ENCODE measurements at regions not wholly inside any gene's neighbourhood (a gene's known extent, or its start where the extent isn't known, plus 50 kb on each side); places are given as distances from the start of the nearest gene placed in this dataset.

DNA sequence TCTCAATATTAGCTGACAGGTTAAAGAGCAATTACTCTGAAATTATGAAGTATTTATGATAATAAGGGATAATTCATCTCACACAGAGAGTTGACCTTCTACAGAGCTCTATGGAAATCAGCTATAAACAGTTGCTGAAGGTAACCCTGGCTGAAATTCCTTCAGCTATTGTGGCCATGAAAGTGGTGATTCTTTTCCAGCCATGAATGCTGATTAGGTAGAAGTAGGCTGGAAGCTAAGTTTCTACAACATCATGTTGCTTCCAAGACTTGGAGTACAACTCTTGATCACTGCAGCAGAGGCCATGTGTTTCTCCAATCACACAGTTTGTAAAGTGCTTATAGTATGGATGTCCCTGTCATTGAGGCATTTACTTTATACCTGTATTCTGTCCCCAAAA is 2128.9 kb downstream of the MRPL39 start:
- Histone ChIP-seq H3K4me3 (ENCODE audit: low read depth in 1 of 3, low read length in 3 of 3) (no peak overlapping the region), H3K4me1 (ENCODE audit: control insufficient read depth in 4 of 4, insufficient read depth in 4 of 4, low read length in 3 of 4) (no peaks in the 10 kb centered on the region), H3K9me3 (ENCODE audit: control insufficient read depth in 4 of 4, low read length in 3 of 4) (no peaks in the 10 kb centered on the region), H3K27ac (ENCODE audit: low read depth in 1 of 2, low read length in 2 of 2) (no peak overlapping the region), H3K9ac (ENCODE audit: low read depth in 1 of 2, low read length in 2 of 2) (no peak overlapping the region), H3K36me3 (ENCODE audit: control insufficient read depth in 4 of 4, insufficient read depth in 3 of 4, low read depth in 1 of 4, low read length in 3 of 4) (no peaks in the 10 kb centered on the region), H3K27me3 (ENCODE audit: control insufficient read depth in 4 of 4, insufficient read depth in 4 of 4, low read length in 3 of 4) (no peaks in the 10 kb centered on the region)
- no peak for DNase-seq (ENCODE audit: low spot score)
- TF ChIP-seq FOXA1 (IDR thresholded peaks at IDR 0.05) (no peak), GABPA (IDR thresholded peaks at IDR 0.05 in 1 of 2, conservative IDR thresholded peaks at IDR 0.05 in 1 of 2) (no peak), EGR1 (IDR thresholded peaks at IDR 0.05; ENCODE audit: low read depth in 2 of 2) (no peak), RXRA (IDR thresholded peaks at IDR 0.05) (no peak), YY1 (IDR thresholded peaks at IDR 0.05) (no peak), CTCF (IDR thresholded peaks at IDR 0.05; ENCODE audit: low read depth, low read length, missing input control) (no peak), RAD21 (IDR thresholded peaks at IDR 0.05) (no peak), HNF4G (IDR thresholded peaks at IDR 0.05) (no peak), FOXA2 (IDR thresholded peaks at IDR 0.05) (no peak), NR2F2 (IDR thresholded peaks at IDR 0.05) (no peak), HNF4A (conservative IDR thresholded peaks at IDR 0.05) (no peak), SP1 (IDR thresholded peaks at IDR 0.05) (no peak), TAF1 (conservative IDR thresholded peaks at IDR 0.05) (no peak), JUND (IDR thresholded peaks at IDR 0.05) (no peak), MAX (IDR thresholded peaks at IDR 0.05) (no peak)
- TF ChIP-seq, protein P1, sequence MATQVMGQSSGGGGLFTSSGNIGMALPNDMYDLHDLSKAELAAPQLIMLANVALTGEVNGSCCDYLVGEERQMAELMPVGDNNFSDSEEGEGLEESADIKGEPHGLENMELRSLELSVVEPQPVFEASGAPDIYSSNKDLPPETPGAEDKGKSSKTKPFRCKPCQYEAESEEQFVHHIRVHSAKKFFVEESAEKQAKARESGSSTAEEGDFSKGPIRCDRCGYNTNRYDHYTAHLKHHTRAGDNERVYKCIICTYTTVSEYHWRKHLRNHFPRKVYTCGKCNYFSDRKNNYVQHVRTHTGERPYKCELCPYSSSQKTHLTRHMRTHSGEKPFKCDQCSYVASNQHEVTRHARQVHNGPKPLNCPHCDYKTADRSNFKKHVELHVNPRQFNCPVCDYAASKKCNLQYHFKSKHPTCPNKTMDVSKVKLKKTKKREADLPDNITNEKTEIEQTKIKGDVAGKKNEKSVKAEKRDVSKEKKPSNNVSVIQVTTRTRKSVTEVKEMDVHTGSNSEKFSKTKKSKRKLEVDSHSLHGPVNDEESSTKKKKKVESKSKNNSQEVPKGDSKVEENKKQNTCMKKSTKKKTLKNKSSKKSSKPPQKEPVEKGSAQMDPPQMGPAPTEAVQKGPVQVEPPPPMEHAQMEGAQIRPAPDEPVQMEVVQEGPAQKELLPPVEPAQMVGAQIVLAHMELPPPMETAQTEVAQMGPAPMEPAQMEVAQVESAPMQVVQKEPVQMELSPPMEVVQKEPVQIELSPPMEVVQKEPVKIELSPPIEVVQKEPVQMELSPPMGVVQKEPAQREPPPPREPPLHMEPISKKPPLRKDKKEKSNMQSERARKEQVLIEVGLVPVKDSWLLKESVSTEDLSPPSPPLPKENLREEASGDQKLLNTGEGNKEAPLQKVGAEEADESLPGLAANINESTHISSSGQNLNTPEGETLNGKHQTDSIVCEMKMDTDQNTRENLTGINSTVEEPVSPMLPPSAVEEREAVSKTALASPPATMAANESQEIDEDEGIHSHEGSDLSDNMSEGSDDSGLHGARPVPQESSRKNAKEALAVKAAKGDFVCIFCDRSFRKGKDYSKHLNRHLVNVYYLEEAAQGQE (IDR thresholded peaks at IDR 0.05): no peak
- TF ChIP-seq, protein P2, sequence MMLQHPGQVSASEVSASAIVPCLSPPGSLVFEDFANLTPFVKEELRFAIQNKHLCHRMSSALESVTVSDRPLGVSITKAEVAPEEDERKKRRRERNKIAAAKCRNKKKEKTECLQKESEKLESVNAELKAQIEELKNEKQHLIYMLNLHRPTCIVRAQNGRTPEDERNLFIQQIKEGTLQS (IDR thresholded peaks at IDR 0.05): no peak

DNA sequence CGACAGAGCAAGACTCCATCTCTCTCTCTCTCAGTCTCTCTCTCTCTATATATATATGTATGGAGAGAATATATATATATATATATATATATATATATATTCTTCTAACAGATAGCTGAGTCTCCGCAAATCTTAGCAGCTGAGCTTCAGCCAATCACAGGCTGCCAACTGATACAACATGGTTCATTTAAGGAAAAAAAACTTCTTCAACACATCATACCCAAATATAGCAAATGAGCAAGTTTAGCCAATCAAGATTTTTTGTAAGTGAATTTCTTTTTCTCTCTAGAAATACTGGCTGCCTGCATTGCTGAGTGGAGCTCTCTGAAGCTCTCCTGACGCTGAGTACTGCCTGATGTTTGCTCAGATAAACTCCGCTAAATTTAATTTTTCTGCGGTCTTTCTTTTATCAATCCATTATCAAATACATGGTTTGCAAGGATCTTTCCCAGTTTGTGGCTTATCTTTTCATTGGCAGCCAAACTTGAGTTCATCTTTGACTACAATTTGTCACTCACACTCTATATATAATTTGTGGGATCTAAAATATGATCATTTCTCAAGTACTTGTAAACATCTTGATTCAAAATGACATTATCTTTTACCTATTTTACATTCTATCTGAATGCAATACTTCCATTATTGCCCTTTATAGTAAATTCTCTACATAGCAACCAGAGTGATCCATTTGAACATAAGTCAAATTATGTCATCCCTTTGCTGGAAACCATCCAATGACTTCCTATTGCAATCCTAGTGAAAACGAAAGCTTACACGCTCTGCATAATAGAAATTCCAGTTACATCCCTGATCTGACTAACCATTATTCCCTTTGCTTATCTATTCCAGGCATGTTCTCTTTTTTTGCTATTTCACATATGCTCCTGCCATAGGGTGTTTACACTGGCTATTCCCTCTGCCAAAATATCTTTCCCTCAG is 2131.7 kb downstream of the MRPL39 start:
- no peak overlapping the region for H3K4me3 ChIP-seq (ENCODE audit: low read depth in 1 of 3, low read length in 3 of 3)
- H3K9ac ChIP-seq (ENCODE audit: low read depth in 1 of 2, low read length in 2 of 2): no peak overlapping the region
- 79% methylated on average over 7 of the region's 7 CpGs for WGBS
- no peak overlapping the region for H3K27ac ChIP-seq (ENCODE audit: low read depth in 1 of 2, low read length in 2 of 2)
- no peaks in the 10 kb centered on the region for H3K36me3 ChIP-seq (ENCODE audit: control insufficient read depth in 4 of 4, insufficient read depth in 3 of 4, low read depth in 1 of 4, low read length in 3 of 4)
- DNase-seq (ENCODE audit: low spot score): no peak
- H3K27me3 ChIP-seq (ENCODE audit: control insufficient read depth in 4 of 4, insufficient read depth in 4 of 4, low read length in 3 of 4): no peaks in the 10 kb centered on the region
- H3K4me1 ChIP-seq (ENCODE audit: control insufficient read depth in 4 of 4, insufficient read depth in 4 of 4, low read length in 3 of 4): no peaks in the 10 kb centered on the region
- H3K9me3 ChIP-seq (ENCODE audit: control insufficient read depth in 4 of 4, low read length in 3 of 4): no peaks in the 10 kb centered on the region
- TF ChIP-seq FOXA2 (IDR thresholded peaks at IDR 0.05) (no peak), MAX (IDR thresholded peaks at IDR 0.05) (no peak), HNF4A (conservative IDR thresholded peaks at IDR 0.05) (no peak), YY1 (IDR thresholded peaks at IDR 0.05) (no peak), NR2F2 (IDR thresholded peaks at IDR 0.05) (no peak), RAD21 (IDR thresholded peaks at IDR 0.05) (no peak), RXRA (IDR thresholded peaks at IDR 0.05) (no peak), SP1 (IDR thresholded peaks at IDR 0.05) (no peak), JUND (IDR thresholded peaks at IDR 0.05) (no peak), HNF4G (IDR thresholded peaks at IDR 0.05) (no peak), GABPA (IDR thresholded peaks at IDR 0.05 in 1 of 2, conservative IDR thresholded peaks at IDR 0.05 in 1 of 2) (no peak), FOXA1 (IDR thresholded peaks at IDR 0.05) (no peak)
- TF ChIP-seq, protein P2 (IDR thresholded peaks at IDR 0.05): no peak
- TF ChIP-seq, protein P3, sequence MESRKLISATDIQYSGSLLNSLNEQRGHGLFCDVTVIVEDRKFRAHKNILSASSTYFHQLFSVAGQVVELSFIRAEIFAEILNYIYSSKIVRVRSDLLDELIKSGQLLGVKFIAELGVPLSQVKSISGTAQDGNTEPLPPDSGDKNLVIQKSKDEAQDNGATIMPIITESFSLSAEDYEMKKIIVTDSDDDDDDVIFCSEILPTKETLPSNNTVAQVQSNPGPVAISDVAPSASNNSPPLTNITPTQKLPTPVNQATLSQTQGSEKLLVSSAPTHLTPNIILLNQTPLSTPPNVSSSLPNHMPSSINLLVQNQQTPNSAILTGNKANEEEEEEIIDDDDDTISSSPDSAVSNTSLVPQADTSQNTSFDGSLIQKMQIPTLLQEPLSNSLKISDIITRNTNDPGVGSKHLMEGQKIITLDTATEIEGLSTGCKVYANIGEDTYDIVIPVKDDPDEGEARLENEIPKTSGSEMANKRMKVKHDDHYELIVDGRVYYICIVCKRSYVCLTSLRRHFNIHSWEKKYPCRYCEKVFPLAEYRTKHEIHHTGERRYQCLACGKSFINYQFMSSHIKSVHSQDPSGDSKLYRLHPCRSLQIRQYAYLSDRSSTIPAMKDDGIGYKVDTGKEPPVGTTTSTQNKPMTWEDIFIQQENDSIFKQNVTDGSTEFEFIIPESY (IDR thresholded peaks at IDR 0.05): no peak
